HCT116 (cell line): ENCODE measurements at regions not wholly inside any gene's neighbourhood (a gene's known extent, or its start where the extent isn't known, plus 50 kb on each side); places are given as distances from the start of the nearest gene placed in this dataset.

Source experiments
- ATAC-seq: fragments of 200-7000 bp; cut with Tn5 transposase; 2 replicates; pipeline ENCODE4 v1.9.1; 2020; ENCODE audit warnings: mild to moderate bottlenecking, moderate library complexity
- BruUV-seq: library from RNA; stranded (reverse); fragments of 400-500 nt; replicated peaks from 2 replicates; lab custom pipeline; 2021; lab: Mats Ljungman, UMichigan
- CTCF ChIA-PET: fragments of 300-600 bp; sonication (Branson Sonifier 250); formaldehyde crosslinking; loops from one replicate; lab custom pipeline; 2021; ENCODE audit warnings: antibody characterized with exemption; lab: Charles Lee
- POLR2A ChIA-PET: fragments of 300-600, 350-600 bp; sonication (Branson Sonifier 250); formaldehyde crosslinking; loops from one replicate; lab custom pipeline; 2021; ENCODE audit warnings: antibody characterized with exemption; lab: Charles Lee
- RAD21 ChIA-PET, 2 experiments: fragments of 300-600 bp; sonication (Branson Sonifier 250); formaldehyde crosslinking; loops; one replicate each; lab custom pipeline; 2023; ENCODE audit warnings: low total read pairs in 2 of 2; ENCODE audit not compliant: uncharacterized antibody in 2 of 2, unreplicated experiment in 2 of 2, low non-redundant PET in 1 of 2; lab: Charles Lee
- DNase-seq: peaks from one replicate; pipeline ENCODE4 v3.0.0-alpha.2; 2010; ENCODE audit warnings: low read depth, low spot score
- H2AFZ ChIP-seq: fragments of 200-600 bp; shearing (Covaris generic), sonication (generic); 2 replicates; pipeline ENCODE4 v1.6.1; 2017; ENCODE audit warnings: low read depth, mixed run types, mixed read lengths, antibody characterized with exemption, low read length; ENCODE audit not compliant: poor library complexity, severe bottlenecking
- H3K27ac ChIP-seq: 2 replicates; pipeline ENCODE4 v1.5.1; 2012; ENCODE audit warnings: low read depth, low read length
- H3K27me3 ChIP-seq: fragments of 200-600 bp; sonication (generic); 2 replicates; pipeline ENCODE4 v1.6.1; 2016; ENCODE audit warnings: mixed run types, low read length, mixed read lengths; ENCODE audit not compliant: insufficient read depth
- H3K36me3 ChIP-seq, 2 experiments: fragments of 200-500 bp in 1 of 2; fragments of 200-600 bp in 1 of 2; sonication (Bioruptor generic) in 1 of 2; sonication (generic) in 1 of 2; 2 replicates each; pipeline versions ENCODE4 v1.5.1 to v1.6.1; 2014 to 2016; ENCODE audit warnings: low read length in 2 of 2, inconsistent platforms in 1 of 2, mixed read lengths in 1 of 2, mixed run types in 1 of 2; ENCODE audit not compliant: insufficient read depth in 2 of 2, control insufficient read depth in 1 of 2
- H3K4me1 ChIP-seq, 2 experiments: fragments of 200-600 bp in 1 of 2; sonication (generic) in 1 of 2; 2 replicates each; pipeline versions ENCODE4 v1.5.1 to v1.6.1; 2012 to 2017; ENCODE audit warnings: low read length in 2 of 2, inconsistent platforms in 1 of 2, mild to moderate bottlenecking in 1 of 2, mixed read lengths in 1 of 2, mixed run types in 1 of 2, moderate library complexity in 1 of 2; ENCODE audit not compliant: insufficient read depth in 2 of 2, control insufficient read depth in 1 of 2
- H3K4me2 ChIP-seq: fragments of 200-600 bp; sonication (generic); 2 replicates; pipeline ENCODE4 v1.6.1; 2017; ENCODE audit warnings: mixed run types, low read length, mixed read lengths
- H3K4me3 ChIP-seq, 2 experiments: fragments of 200-600 bp in 1 of 2; sonication (generic) in 1 of 2; replicated peaks in 1 of 2; 2 replicates each; pipeline ENCODE4 v1.5.1; 2011 to 2016; ENCODE audit warnings: low read length in 2 of 2, control low read depth in 1 of 2, low read depth in 1 of 2, mild to moderate bottlenecking in 1 of 2, mixed read lengths in 1 of 2, mixed run types in 1 of 2
- H3K79me2 ChIP-seq: fragments of 200-600 bp; sonication (generic); 2 replicates; pipeline ENCODE4 v1.6.1; 2017; ENCODE audit warnings: mild to moderate bottlenecking, mixed run types, low read length, moderate library complexity, mixed read lengths; ENCODE audit not compliant: insufficient read depth
- H3K9ac ChIP-seq: fragments of 200-600 bp; sonication (generic); 2 replicates; pipeline ENCODE4 v1.6.1; 2016; ENCODE audit warnings: low read length, mixed read lengths
- H3K9me2 ChIP-seq: fragments of 200-600 bp; sonication (generic), shearing (Covaris generic); 2 replicates; pipeline ENCODE4 v1.6.1; 2017; ENCODE audit warnings: mixed run types, mild to moderate bottlenecking, moderate library complexity; ENCODE audit not compliant: insufficient read depth
- H3K9me3 ChIP-seq, 2 experiments: fragments of 200-500 bp in 1 of 2; fragments of 200-600 bp in 1 of 2; sonication (Bioruptor generic) in 1 of 2; sonication (generic) in 1 of 2; 2 replicates each; pipeline ENCODE4 v1.6.1; 2014 to 2017; ENCODE audit warnings: low read length in 2 of 2, mixed read lengths in 2 of 2, inconsistent platforms in 1 of 2, low read depth in 1 of 2, mild to moderate bottlenecking in 1 of 2, mixed run types in 1 of 2, moderate library complexity in 1 of 2; ENCODE audit not compliant: control insufficient read depth in 1 of 2, insufficient read depth in 1 of 2
- H4K20me1 ChIP-seq: fragments of 200-600 bp; sonication (generic), shearing (Covaris generic); 2 replicates; pipeline ENCODE4 v1.6.1; 2017; ENCODE audit warnings: mixed run types, mild to moderate bottlenecking, moderate library complexity; ENCODE audit not compliant: insufficient read depth
- ATF3 ChIP-seq: IDR thresholded peaks from 2 replicates; pipeline ENCODE4 v1.6.1; 2012
- CEBPB ChIP-seq: IDR thresholded peaks from 2 replicates; pipeline ENCODE4 v1.6.1; 2012; ENCODE audit warnings: low read depth
- CTCF ChIP-seq, 3 experiments: fragments of 200-600 bp in 1 of 3; sonication (generic) in 1 of 3; IDR thresholded peaks in 2 of 3; conservative IDR thresholded peaks in 1 of 3; 2 replicates each; pipeline ENCODE4 v1.5.1; 2012 to 2017; ENCODE audit warnings: low read depth in 2 of 3, low read length in 2 of 3, antibody characterized with exemption in 1 of 3, borderline replicate concordance in 1 of 3, control low read depth in 1 of 3, mild to moderate bottlenecking in 1 of 3, mixed read lengths in 1 of 3, mixed run types in 1 of 3, moderate library complexity in 1 of 3; ENCODE audit not compliant: insufficient read depth in 1 of 3
- EGR1 ChIP-seq: IDR thresholded peaks from 2 replicates; pipeline ENCODE4 v1.6.1; 2012; ENCODE audit warnings: low read depth
- EZH2 ChIP-seq: fragments of 200-600 bp; sonication (generic); IDR thresholded peaks from 2 replicates; pipeline ENCODE4 v1.6.1; 2017; ENCODE audit warnings: antibody characterized with exemption, mixed run types
- FOSL1 ChIP-seq: IDR thresholded peaks from 2 replicates; pipeline ENCODE4 v1.6.1; 2012; ENCODE audit warnings: low read depth
- JUND ChIP-seq: IDR thresholded peaks from 2 replicates; pipeline ENCODE4 v1.6.1; 2012
- POLR2A ChIP-seq: IDR thresholded peaks from 2 replicates; pipeline ENCODE4 v1.7.0; 2011; ENCODE audit warnings: borderline replicate concordance; ENCODE audit not compliant: insufficient read depth, insufficient read length; ENCODE audit errors: extremely low read depth
- RAD21 ChIP-seq: IDR thresholded peaks from 2 replicates; pipeline ENCODE4 v1.6.1; 2012; ENCODE audit warnings: low read depth, mild to moderate bottlenecking
- SRF ChIP-seq: IDR thresholded peaks from 2 replicates; pipeline ENCODE4 v1.6.1; 2012; ENCODE audit warnings: low read depth
- TCF7L2 ChIP-seq: IDR thresholded peaks from 2 replicates; pipeline ENCODE4 v1.7.0; 2011; ENCODE audit warnings: borderline replicate concordance, inconsistent platforms; ENCODE audit not compliant: insufficient read depth, insufficient read length; ENCODE audit errors: extremely low read depth
- intact Hi-C: fragments of 100-400 bp; cut with micrococcal nuclease; formaldehyde crosslinking; loops from 2 replicates; pipeline ENCODE4 v1.10.0; 2022

- TF ChIP-seq RAD21 (no peak), CEBPB (no peak), JUND (no peak)
- TF ChIP-seq, all 23 proteins: peak for 0
Observed at GRCh38 chr10:65065278-65065677, 1544.1 kb downstream of the REEP3 start (continued).

GRCh38 chr10:65083222-65083621 is 1562.0 kb downstream of the REEP3 start:
- H2AFZ ChIP-seq: no peak overlapping the region
- peaks cover 6% of the 10 kb centered on the region in 2 experiments; a peak in 1 of 4 replicates for H3K9me3 ChIP-seq
- DNase-seq (no peak), ATAC-seq (no peak)
- TF ChIP-seq CEBPB (no peak), EZH2 (no peak), ATF3 (no peak), TCF7L2 (no peak), FOSL1 (no peak), RAD21 (no peak), EGR1 (no peak), SRF (no peak), CTCF (IDR thresholded peaks at IDR 0.05 in 2 of 3, conservative IDR thresholded peaks at IDR 0.05 in 1 of 3; ENCODE audit: borderline replicate concordance in 1 of 3, insufficient read depth in 1 of 3, low read depth in 2 of 3, low read length in 2 of 3) (no peak), POLR2A (no peak)
- ChIA-PET RAD21 (no interaction called here), CTCF (no interaction called here), POLR2A (no interaction called here)
- no peak overlapping the region for H3K4me2 ChIP-seq
- intact Hi-C loops: no loop called here
- no peaks in the 10 kb centered on the region for H3K27me3 ChIP-seq
- no peak overlapping the region for H3K4me3 ChIP-seq
- no peaks in the 10 kb centered on the region; a peak in 1 of 4 replicates for H3K36me3 ChIP-seq
- no peaks in the 10 kb centered on the region for H3K79me2 ChIP-seq
- H4K20me1 ChIP-seq: no peaks in the 10 kb centered on the region
- no peaks in the 10 kb centered on the region for H3K9me2 ChIP-seq
- H3K9ac ChIP-seq: no peak overlapping the region
- no peaks in the 10 kb centered on the region for H3K4me1 ChIP-seq
- no peak overlapping the region for H3K27ac ChIP-seq
- BruUV-seq: no TSS peak
